ENCODE measurements at regions not wholly inside any gene's neighbourhood (a gene's known extent, or its start where the extent isn't known, plus 50 kb on each side); places are given as distances from the start of the nearest gene placed in this dataset.

DNA sequence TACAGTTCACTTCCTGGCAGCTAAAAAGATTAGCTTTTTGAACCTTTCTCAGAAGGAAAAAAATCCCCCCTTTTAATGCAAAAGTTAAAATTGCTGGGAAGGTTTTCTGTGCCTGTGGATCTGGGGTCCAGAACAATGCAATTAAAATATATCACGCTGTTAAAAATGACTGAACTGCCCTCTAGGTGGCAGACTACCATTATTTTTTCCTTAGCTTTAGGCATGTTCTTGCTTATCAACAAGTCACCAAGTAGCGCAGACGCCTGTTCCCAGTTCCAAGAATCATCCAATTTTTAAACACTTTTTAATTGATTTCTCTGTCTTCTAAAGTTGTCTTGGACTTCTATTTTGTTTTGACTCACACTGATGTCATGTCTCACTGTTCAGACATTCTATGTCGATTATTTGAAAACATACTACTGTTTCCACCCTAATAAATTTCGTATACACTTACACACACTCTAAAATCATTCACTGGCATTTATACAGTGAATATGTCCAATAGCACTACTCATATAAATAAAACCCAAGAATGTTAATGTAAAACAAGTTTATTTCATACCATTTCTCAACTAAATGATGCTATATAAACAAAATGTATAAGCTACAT lies 661.6 kb downstream of the RAPGEF2 start:
- ATAC-seq (peak; percentile 83; the same call in 1 of the 2 replicates), DNase-seq (ENCODE audit: low read depth, low spot score) (no peak)
- no peak overlapping the region for H3K4me3 ChIP-seq (ENCODE audit: low read depth in 2 of 2, low read length in 2 of 2)
- no peaks in the 10 kb centered on the region for H3K36me3 ChIP-seq (ENCODE audit: control insufficient read depth, insufficient read depth, low read length)
- H3K4me1 ChIP-seq (ENCODE audit: control insufficient read depth, insufficient read depth, low read length), result no peaks in the 10 kb centered on the region
- POLR2A ChIA-PET, result no interaction called here
- no peak for TF ChIP-seq TCF7L2 (IDR thresholded peaks at IDR 0.05; ENCODE audit: low read depth, low read length)
- TF ChIP-seq, protein P1, sequence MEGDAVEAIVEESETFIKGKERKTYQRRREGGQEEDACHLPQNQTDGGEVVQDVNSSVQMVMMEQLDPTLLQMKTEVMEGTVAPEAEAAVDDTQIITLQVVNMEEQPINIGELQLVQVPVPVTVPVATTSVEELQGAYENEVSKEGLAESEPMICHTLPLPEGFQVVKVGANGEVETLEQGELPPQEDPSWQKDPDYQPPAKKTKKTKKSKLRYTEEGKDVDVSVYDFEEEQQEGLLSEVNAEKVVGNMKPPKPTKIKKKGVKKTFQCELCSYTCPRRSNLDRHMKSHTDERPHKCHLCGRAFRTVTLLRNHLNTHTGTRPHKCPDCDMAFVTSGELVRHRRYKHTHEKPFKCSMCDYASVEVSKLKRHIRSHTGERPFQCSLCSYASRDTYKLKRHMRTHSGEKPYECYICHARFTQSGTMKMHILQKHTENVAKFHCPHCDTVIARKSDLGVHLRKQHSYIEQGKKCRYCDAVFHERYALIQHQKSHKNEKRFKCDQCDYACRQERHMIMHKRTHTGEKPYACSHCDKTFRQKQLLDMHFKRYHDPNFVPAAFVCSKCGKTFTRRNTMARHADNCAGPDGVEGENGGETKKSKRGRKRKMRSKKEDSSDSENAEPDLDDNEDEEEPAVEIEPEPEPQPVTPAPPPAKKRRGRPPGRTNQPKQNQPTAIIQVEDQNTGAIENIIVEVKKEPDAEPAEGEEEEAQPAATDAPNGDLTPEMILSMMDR (IDR thresholded peaks at IDR 0.05), result peak; percentile 48; the same call in 1 of the 2 replicates
- TF ChIP-seq POLR2AphosphoS5 (IDR thresholded peaks at IDR 0.05; ENCODE audit: low read depth, low read length), result no peak
- TF ChIP-seq SIN3A (IDR thresholded peaks at IDR 0.05; ENCODE audit: borderline replicate concordance, insufficient read depth, low read depth, low read length), result no peak
- TF ChIP-seq, protein P2, sequence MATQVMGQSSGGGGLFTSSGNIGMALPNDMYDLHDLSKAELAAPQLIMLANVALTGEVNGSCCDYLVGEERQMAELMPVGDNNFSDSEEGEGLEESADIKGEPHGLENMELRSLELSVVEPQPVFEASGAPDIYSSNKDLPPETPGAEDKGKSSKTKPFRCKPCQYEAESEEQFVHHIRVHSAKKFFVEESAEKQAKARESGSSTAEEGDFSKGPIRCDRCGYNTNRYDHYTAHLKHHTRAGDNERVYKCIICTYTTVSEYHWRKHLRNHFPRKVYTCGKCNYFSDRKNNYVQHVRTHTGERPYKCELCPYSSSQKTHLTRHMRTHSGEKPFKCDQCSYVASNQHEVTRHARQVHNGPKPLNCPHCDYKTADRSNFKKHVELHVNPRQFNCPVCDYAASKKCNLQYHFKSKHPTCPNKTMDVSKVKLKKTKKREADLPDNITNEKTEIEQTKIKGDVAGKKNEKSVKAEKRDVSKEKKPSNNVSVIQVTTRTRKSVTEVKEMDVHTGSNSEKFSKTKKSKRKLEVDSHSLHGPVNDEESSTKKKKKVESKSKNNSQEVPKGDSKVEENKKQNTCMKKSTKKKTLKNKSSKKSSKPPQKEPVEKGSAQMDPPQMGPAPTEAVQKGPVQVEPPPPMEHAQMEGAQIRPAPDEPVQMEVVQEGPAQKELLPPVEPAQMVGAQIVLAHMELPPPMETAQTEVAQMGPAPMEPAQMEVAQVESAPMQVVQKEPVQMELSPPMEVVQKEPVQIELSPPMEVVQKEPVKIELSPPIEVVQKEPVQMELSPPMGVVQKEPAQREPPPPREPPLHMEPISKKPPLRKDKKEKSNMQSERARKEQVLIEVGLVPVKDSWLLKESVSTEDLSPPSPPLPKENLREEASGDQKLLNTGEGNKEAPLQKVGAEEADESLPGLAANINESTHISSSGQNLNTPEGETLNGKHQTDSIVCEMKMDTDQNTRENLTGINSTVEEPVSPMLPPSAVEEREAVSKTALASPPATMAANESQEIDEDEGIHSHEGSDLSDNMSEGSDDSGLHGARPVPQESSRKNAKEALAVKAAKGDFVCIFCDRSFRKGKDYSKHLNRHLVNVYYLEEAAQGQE (IDR thresholded peaks at IDR 0.05; ENCODE audit: insufficient read depth in 1 of 2, low read depth in 2 of 2, low read length in 1 of 2), result no peak
- CTCF ChIA-PET, result interaction anchor here (0.6 kb wide), 1 partner anchor 1530 kb away, joined by 5 read pairs; no protein-coding TSS in a partner anchor
- in situ Hi-C loops (cut with HindIII; ENCODE audit: low pct_unique_long_range_greater_than_20kb, low sequenced_read_pairs) (no loop called here), intact Hi-C loops (cut with micrococcal nuclease; ENCODE audit: unreplicated experiment) (no loop called here)
- no TSS peak for BruUV-seq (replicated peaks)
- no peaks in the 10 kb centered on the region for H3K27me3 ChIP-seq (ENCODE audit: control insufficient read depth, insufficient read depth, low read length)
- no peaks in the 10 kb centered on the region for H3K9me3 ChIP-seq (ENCODE audit: control insufficient read depth, insufficient read depth, low read depth, low read length)
- no peak overlapping the region for H3K27ac ChIP-seq (ENCODE audit: low read length)

DNA sequence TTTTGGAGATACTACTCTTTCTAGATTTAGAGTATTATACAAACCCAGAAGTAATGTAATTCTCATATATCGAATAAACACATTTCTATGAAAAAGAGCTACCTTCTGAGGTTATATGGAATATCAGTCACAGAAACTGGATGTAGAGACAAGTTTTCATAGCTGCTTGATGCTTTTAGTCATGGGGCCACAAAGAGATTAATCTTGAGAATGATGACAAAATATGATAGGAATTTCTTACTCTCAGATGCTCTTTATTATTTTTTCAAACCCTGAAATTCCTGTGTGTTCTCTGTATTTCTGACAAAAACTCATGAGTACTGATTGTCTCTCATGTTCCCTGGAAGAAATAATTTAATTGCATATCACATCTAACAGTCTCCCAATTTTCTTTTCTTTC lies 662.5 kb downstream of the RAPGEF2 start:
- TF ChIP-seq SIN3A (IDR thresholded peaks at IDR 0.05; ENCODE audit: borderline replicate concordance, insufficient read depth, low read depth, low read length), result no peak
- TF ChIP-seq POLR2AphosphoS5 (IDR thresholded peaks at IDR 0.05; ENCODE audit: low read depth, low read length), result no peak
- no peak for TF ChIP-seq TCF7L2 (IDR thresholded peaks at IDR 0.05; ENCODE audit: low read depth, low read length)
- TF ChIP-seq, protein P2 (IDR thresholded peaks at IDR 0.05; ENCODE audit: insufficient read depth in 1 of 2, low read depth in 2 of 2, low read length in 1 of 2), result no peak
- TF ChIP-seq, protein P1 (IDR thresholded peaks at IDR 0.05), result no peak
- DNase-seq (ENCODE audit: low read depth, low spot score) (no peak), ATAC-seq (no peak)
- BruUV-seq (replicated peaks), result no TSS peak
- no peaks in the 10 kb centered on the region for H3K4me1 ChIP-seq (ENCODE audit: control insufficient read depth, insufficient read depth, low read length)
- no peaks in the 10 kb centered on the region for H3K27me3 ChIP-seq (ENCODE audit: control insufficient read depth, insufficient read depth, low read length)
- intact Hi-C loops (cut with micrococcal nuclease; ENCODE audit: unreplicated experiment), result no loop called here
- no peaks in the 10 kb centered on the region for H3K36me3 ChIP-seq (ENCODE audit: control insufficient read depth, insufficient read depth, low read length)
- H3K9me3 ChIP-seq (ENCODE audit: control insufficient read depth, insufficient read depth, low read depth, low read length), result no peaks in the 10 kb centered on the region
- ChIA-PET POLR2A (no interaction called here), CTCF (interaction anchor here (0.6 kb wide), 1 partner anchor 1529 kb away, joined by 5 read pairs; no protein-coding TSS in a partner anchor)
- in situ Hi-C loops (cut with HindIII; ENCODE audit: low pct_unique_long_range_greater_than_20kb, low sequenced_read_pairs), result no loop called here
- no peak overlapping the region for H3K4me3 ChIP-seq (ENCODE audit: low read depth in 2 of 2, low read length in 2 of 2)
- H3K27ac ChIP-seq (ENCODE audit: low read length), result no peak overlapping the region

Data from Panc1 (cell line).